HG03460 (cell line): ENCODE measurements at regions not wholly inside any gene's neighbourhood (a gene's known extent, or its start where the extent isn't known, plus 50 kb on each side); places are given as distances from the start of the nearest gene placed in this dataset.

Experiments
- ATAC-seq: cut with Tn5 transposase; IDR thresholded peaks from one replicate; pipeline ENCODE4 v1.9.1; 2021; ENCODE audit not compliant: unreplicated experiment

GRCh38 chr5:174327317-174327864, 281.9 kb downstream of the NSG2 start:
- ATAC-seq: no peak

- ATAC-seq: no peak
These were observed 282.4 kb downstream of the NSG2 start for GRCh38 chr5:174327896-174328295.

- ATAC-seq: no peak
These were observed 283.3 kb downstream of the NSG2 start for GRCh38 chr5:174328631-174329299.

DNA sequence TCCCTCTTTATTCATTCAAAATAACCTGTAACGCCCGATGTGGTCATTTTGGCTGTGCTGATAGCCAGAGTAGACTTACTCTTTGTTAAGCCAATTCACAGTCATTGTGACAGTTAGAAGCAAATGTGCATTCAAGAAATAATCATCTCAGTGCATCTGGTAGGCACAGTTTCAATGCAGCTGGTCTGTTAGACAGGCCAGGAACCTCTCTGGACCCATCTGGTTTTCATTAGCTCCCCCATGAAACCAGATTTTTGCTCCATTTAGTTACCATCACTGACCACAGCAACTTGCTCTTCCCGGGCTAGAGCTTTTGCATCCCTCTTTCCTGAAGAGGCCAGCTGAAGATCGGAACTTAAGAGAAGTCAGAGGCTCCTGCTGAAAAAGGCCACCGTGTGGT, 284.2 kb downstream of the NSG2 start:
- no peak for ATAC-seq

DNA sequence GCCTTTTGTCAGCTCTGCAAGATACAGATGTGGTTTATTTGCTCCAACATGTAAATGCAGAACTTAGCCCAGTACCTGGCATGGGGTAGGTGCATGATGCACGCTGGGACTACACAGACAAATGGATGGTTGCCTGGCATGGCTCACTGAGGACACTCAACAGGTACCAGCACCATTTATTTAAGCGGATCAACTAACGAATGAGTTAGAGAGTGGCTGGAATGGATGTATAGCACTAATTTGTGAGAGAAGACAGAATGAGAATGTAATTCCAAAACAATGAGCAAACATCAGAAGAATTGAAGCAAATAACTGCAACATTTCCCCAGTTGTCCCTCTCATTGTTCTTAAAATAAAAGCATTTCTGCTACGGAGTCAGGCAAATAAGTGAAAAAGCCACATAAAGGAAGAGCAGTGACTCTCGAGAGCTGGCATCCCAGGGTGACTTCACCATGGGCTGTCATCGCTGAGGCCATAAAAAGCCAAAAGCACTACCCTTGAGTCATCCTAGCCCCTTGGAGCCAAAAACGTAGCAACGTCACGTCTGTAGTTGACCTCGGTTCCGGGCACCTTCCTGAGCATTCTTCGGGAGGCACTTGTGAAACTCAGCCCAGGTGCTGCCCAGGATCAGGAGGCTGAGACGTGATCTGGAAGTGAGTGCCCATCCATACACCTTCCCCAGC, 290.3 kb downstream of the NSG2 start:
- ATAC-seq: no peak

DNA sequence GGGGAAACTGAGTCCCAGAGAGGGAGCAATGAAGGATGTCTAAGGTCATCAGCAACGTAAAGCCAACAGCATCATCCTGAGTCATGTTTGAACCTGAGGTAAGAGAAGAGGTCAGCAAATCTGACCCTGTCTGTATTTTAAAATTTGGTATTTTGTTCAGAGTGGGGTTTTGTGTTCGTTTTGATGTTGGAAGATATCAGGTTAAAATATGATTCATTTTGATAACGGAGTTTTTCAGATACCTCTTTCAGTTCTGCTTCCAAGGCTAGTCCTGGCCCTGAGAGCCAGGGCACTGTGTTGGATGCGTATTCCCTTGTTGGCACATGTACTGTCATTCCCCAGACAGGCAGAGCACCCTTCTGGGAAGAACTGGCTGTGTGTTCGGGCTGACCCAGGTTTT, 291.0 kb downstream of the NSG2 start:
- ATAC-seq: no peak

DNA sequence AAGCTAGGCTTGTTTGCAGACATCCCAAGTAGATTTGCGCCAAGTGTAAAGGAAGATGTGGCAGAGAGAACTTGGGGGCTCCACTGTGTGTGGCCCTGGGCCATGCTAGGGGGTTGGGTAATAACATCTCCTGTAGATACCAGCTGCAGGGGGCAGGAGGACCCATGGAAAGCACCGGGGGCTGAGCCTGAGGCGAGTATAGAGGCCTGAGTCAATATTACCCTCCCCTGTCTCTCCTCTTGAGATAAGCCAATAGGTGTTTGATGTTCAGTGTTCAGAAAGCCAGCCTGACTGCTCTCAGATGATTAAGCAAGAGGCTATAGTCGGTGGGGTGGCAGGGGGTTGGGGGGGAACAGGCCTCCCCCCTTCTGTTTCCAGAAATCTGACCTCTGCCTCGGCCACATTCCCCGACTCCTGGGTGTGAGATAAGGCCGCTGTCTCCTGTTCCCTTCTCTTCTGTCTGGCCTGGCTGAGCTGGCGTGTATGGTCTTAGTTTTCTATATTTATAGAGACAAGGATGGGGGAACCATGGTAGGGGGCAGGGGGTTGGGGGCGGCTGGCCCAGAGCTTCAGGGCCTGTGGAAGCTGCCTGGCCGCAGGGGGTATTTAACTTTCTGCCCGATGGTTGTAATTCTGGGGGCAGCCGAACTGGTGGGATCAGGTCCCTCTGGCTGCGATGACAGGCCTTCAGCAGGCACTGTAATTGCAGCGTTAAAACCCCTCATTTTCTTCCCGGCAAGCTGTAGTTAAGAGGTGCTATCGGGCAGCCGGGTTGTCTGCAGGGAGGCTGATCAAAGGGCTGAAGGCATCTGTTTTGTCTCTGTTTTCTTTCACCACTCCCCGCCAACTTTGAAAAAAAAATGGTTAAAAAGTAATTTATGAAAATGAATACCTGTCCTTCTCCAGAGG, 292.0 kb downstream of the NSG2 start:
- ATAC-seq: no peak

- ATAC-seq: no peak
These were observed 292.9 kb downstream of the NSG2 start for GRCh38 chr5:174338185-174339010.

- no peak for ATAC-seq
These were observed 293.6 kb downstream of the NSG2 start for GRCh38 chr5:174339130-174339529.

- no peak for ATAC-seq
These were observed 294.7 kb downstream of the NSG2 start for GRCh38 chr5:174340226-174340625.

GRCh38 chr5:174342696-174343095, 297.2 kb downstream of the NSG2 start:
- no peak for ATAC-seq

- no peak for ATAC-seq
These were observed 298.3 kb downstream of the NSG2 start for GRCh38 chr5:174343826-174344225.

- ATAC-seq: no peak
These were observed 298.8 kb downstream of the NSG2 start for GRCh38 chr5:174344335-174344734.

DNA sequence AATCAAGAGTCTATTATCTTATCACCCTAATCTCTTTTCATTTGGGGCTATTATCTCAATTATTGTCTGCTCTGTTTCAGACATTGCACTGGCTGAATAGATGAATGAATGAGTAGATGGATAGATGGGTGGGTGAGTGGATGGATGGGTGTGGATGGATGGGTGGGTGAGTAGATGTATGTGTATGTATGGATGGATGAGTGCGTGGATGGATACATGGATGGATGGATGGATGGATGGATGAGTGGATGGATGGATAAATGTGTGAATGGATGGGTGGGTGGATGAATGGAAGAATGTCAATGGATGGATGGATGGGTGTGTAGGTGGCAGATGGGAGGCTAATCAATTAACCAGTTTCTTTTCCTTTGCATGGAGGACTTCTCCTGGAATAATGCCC, 301.7 kb downstream of the NSG2 start:
- ATAC-seq: no peak

DNA sequence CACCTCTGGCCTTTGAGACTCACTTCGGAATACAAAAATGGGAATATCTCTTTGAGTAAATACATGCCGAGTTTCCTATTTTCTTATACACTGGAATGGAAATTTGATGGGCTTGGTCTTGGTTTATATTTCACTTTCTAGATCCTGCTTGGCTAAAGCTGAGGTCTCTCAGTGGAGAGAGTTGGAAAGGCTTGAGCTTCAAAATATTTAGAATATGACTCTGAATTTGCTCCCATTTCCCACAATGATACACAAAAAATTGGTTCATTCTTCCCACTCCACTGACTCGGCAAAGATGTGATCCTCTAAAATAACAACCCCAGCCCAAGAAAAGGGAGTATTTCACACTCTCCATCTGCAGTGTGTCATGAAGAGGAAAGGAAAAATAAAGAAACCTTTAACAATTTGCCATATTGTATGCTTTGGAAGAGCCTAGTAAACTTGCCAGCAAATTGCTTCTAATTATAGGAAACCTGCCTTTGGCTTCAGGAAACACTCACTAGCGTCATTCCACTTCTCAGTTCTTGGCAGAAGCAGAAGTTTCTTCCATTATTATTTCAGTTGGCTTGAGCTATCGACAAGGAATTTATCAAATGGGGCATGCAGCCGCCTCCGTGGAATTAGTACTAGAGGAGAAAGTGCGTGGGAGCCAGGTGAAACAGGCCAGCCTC, 302.9 kb downstream of the NSG2 start:
- no peak for ATAC-seq

DNA sequence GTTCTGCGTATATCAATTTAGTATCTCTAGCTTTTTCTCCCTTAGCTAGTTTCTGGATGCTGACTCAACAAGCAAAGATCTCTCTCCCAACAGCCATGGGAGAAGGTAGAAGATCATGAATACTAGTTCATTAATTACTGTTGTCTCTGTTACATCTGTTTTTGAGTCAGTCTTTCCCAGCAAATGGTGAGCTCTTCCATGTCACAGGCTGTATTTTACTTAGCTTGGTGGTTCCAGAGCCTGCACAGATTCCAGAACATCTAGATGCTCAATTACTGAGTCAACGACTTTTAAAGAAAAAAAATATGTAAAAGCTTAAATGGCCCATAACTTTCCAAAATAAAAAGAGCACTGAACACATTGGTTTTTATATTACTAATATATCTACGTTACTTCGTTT, 307.2 kb downstream of the NSG2 start:
- ATAC-seq: no peak

- no peak for ATAC-seq
These were observed 309.1 kb downstream of the NSG2 start for GRCh38 chr5:174354571-174354970.

DNA sequence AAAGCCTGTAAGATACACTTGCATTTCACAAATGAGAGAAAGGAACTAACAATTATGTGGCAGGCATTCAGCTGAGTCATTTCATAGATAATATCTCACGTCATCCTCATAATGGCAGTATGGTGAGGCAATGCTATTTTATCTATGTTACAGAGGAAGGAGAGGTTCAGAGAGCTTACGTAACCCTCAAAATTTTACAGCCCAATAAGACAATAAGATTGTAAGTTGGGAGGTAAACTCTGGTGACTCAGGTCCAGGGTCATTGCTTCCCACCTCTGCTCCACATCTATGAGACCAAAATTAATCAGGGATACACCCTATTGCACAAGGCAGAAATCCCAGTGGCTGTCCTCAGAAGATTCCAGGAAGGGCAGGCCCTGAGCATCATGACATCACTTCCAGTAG, 309.7 kb downstream of the NSG2 start:
- no peak for ATAC-seq

- no peak for ATAC-seq
These were observed 310.5 kb downstream of the NSG2 start for GRCh38 chr5:174355995-174356394.

GRCh38 chr5:174356536-174356935, 311.0 kb downstream of the NSG2 start:
- ATAC-seq: no peak
